ENCODE measurements at regions not wholly inside any gene's neighbourhood (a gene's known extent, or its start where the extent isn't known, plus 50 kb on each side); places are given as distances from the start of the nearest gene placed in this dataset.

GRCh38 chr2:142542431-142542910 lies 335.0 kb upstream of the KYNU start:
- no peak for TF ChIP-seq CTCF (IDR thresholded peaks at IDR 0.05)
- Mint-ChIP-seq H3K27ac (no peak overlapping the region), H3K36me3 (ENCODE audit: low read depth) (no peaks in the 10 kb centered on the region), H3K4me1 (no peaks in the 10 kb centered on the region), H3K27me3 (no peaks in the 10 kb centered on the region), H3K9me3 (no peaks in the 10 kb centered on the region), H3K4me3 (no peak overlapping the region)
- ChIA-PET CTCF (no interaction called here), POLR2A (no interaction called here)
- intact Hi-C loops (cut with micrococcal nuclease): no loop called here
- ATAC-seq (ENCODE audit: low read depth) (no peak), DNase-seq (no peak)

GRCh38 chr2:142536966-142537365 lies 340.5 kb upstream of the KYNU start:
- CTCF ChIA-PET: no interaction called here
- intact Hi-C loops (cut with micrococcal nuclease): no loop called here
- DNase-seq (no peak), ATAC-seq (ENCODE audit: low read depth) (no peak)
- H3K27ac Mint-ChIP-seq: no peak overlapping the region
- no peak for TF ChIP-seq CTCF (IDR thresholded peaks at IDR 0.05)
- no peaks in the 10 kb centered on the region for H3K9me3 Mint-ChIP-seq
- H3K4me3 Mint-ChIP-seq: no peak overlapping the region
- no peaks in the 10 kb centered on the region for H3K36me3 Mint-ChIP-seq (ENCODE audit: low read depth)
- H3K4me1 Mint-ChIP-seq: no peaks in the 10 kb centered on the region
- no peaks in the 10 kb centered on the region for H3K27me3 Mint-ChIP-seq
- POLR2A ChIA-PET: no interaction called here

GRCh38 chr2:142536492-142536891 lies 341.0 kb upstream of the KYNU start:
- DNase-seq (no peak), ATAC-seq (ENCODE audit: low read depth) (no peak)
- Mint-ChIP-seq H3K4me3 (no peak overlapping the region), H3K27ac (no peak overlapping the region), H3K27me3 (no peaks in the 10 kb centered on the region), H3K4me1 (no peaks in the 10 kb centered on the region), H3K9me3 (no peaks in the 10 kb centered on the region), H3K36me3 (ENCODE audit: low read depth) (no peaks in the 10 kb centered on the region)
- intact Hi-C loops (cut with micrococcal nuclease): no loop called here
- POLR2A ChIA-PET: no interaction called here
- CTCF ChIA-PET: no interaction called here
- no peak for TF ChIP-seq CTCF (IDR thresholded peaks at IDR 0.05)

- no peaks in the 10 kb centered on the region for H3K36me3 Mint-ChIP-seq (ENCODE audit: low read depth)
- DNase-seq (no peak), ATAC-seq (ENCODE audit: low read depth) (no peak)
- H3K4me1 Mint-ChIP-seq: no peaks in the 10 kb centered on the region
- no peak overlapping the region for H3K4me3 Mint-ChIP-seq
- ChIA-PET CTCF (no interaction called here), POLR2A (no interaction called here)
- TF ChIP-seq CTCF (IDR thresholded peaks at IDR 0.05): no peak
- H3K27me3 Mint-ChIP-seq: no peaks in the 10 kb centered on the region
- no peaks in the 10 kb centered on the region for H3K9me3 Mint-ChIP-seq
- intact Hi-C loops (cut with micrococcal nuclease): no loop called here
- H3K27ac Mint-ChIP-seq: no peak overlapping the region
These were observed 342.2 kb upstream of the KYNU start for GRCh38 chr2:142535311-142535710.

- H3K27ac Mint-ChIP-seq: no peak overlapping the region
- intact Hi-C loops (cut with micrococcal nuclease): no loop called here
- H3K4me3 Mint-ChIP-seq: no peak overlapping the region
- H3K4me1 Mint-ChIP-seq: no peaks in the 10 kb centered on the region
- ChIA-PET CTCF (no interaction called here), POLR2A (no interaction called here)
- no peak for TF ChIP-seq CTCF (IDR thresholded peaks at IDR 0.05)
- H3K36me3 Mint-ChIP-seq (ENCODE audit: low read depth): no peaks in the 10 kb centered on the region
- DNase-seq (no peak), ATAC-seq (ENCODE audit: low read depth) (no peak)
- no peaks in the 10 kb centered on the region for H3K9me3 Mint-ChIP-seq
- no peaks in the 10 kb centered on the region for H3K27me3 Mint-ChIP-seq
These were observed 344.3 kb upstream of the KYNU start for GRCh38 chr2:142533177-142533576.
